ENCODE measurements at regions not wholly inside any gene's neighbourhood (a gene's known extent, or its start where the extent isn't known, plus 50 kb on each side); places are given as distances from the start of the nearest gene placed in this dataset.
A peak's percentile ranks its signal among the peaks of the same experiment; 100 is the strongest.

GRCh38 chr10:29841724-29842649 is 207.2 kb upstream of the SVIL start:
- intact Hi-C loops (cut with DNase I; ENCODE audit: low total_unique reads), result no loop called here
- TF ChIP-seq CTCF (IDR thresholded peaks at IDR 0.05) (no peak), POLR2A (IDR thresholded peaks at IDR 0.05) (no peak)
- no peak overlapping the region for H3K4me3 ChIP-seq
- H3K27ac ChIP-seq, result no peak overlapping the region
- H3K4me1 ChIP-seq, result peaks cover 25% of the 10 kb centered on the region
- H3K27me3 ChIP-seq, result no peaks in the 10 kb centered on the region
- WGBS, 2 donors, result 84 to 95% methylated on average over 12 to 16 of the region's 16 CpGs
- no peaks in the 10 kb centered on the region for H3K36me3 ChIP-seq (ENCODE audit: low read depth, missing control alignments)
- no peaks in the 10 kb centered on the region for H3K9me3 ChIP-seq
- no peak for DNase-seq

- peak overlapping the region in 1 of 2 donors; percentile 62 for H3K27ac ChIP-seq
- H3K27me3 ChIP-seq, result no peaks in the 10 kb centered on the region
- DNase-seq, result no peak
- intact Hi-C loops (cut with DNase I; ENCODE audit: low total_unique reads), result no loop called here
- H3K4me1 ChIP-seq, result peaks cover 29% of the 10 kb centered on the region
- WGBS, 2 donors, result 74% methylated on average over 11 of the region's 11 CpGs
- no peaks in the 10 kb centered on the region for H3K9me3 ChIP-seq
- H3K4me3 ChIP-seq, result no peak overlapping the region
- TF ChIP-seq POLR2A (IDR thresholded peaks at IDR 0.05) (no peak), CTCF (IDR thresholded peaks at IDR 0.05) (no peak)
- H3K36me3 ChIP-seq (ENCODE audit: low read depth, missing control alignments), result no peaks in the 10 kb centered on the region
These were observed 205.9 kb upstream of the SVIL start for GRCh38 chr10:29840516-29841276.

- intact Hi-C loops (cut with DNase I; ENCODE audit: low total_unique reads), result no loop called here
- no peak for TF ChIP-seq POLR2A (IDR thresholded peaks at IDR 0.05)
- TF ChIP-seq CTCF (IDR thresholded peaks at IDR 0.05), result no peak
- 82 to 90% methylated on average over 6 to 9 of the region's 9 CpGs for WGBS, 2 donors
These were observed 205.2 kb upstream of the SVIL start for GRCh38 chr10:29839826-29840515.

GRCh38 chr10:29838539-29838938 is 203.8 kb upstream of the SVIL start:
- intact Hi-C loops (cut with DNase I; ENCODE audit: low total_unique reads), result no loop called here
- no peak overlapping the region for H3K4me3 ChIP-seq
- 35 to 56% methylated on average over 1 to 5 of the region's 5 CpGs for WGBS, 2 donors
- H3K9me3 ChIP-seq, result no peaks in the 10 kb centered on the region
- DNase-seq, result peak; percentile 83
- no peaks in the 10 kb centered on the region for H3K36me3 ChIP-seq (ENCODE audit: low read depth, missing control alignments)
- H3K27ac ChIP-seq, result peak overlapping the region; percentile 59 to 62
- TF ChIP-seq CTCF (IDR thresholded peaks at IDR 0.05) (no peak), POLR2A (IDR thresholded peaks at IDR 0.05) (no peak)
- H3K27me3 ChIP-seq, result no peaks in the 10 kb centered on the region
- H3K4me1 ChIP-seq, result peaks cover 29% of the 10 kb centered on the region

More at GRCh38 chr10:29839826-29840515, 205.2 kb upstream of the SVIL start:
- Histone ChIP-seq H3K4me3 (no peak overlapping the region), H3K4me1 (peaks cover 29% of the 10 kb centered on the region), H3K36me3 (ENCODE audit: low read depth, missing control alignments) (no peaks in the 10 kb centered on the region), H3K27ac (peak overlapping the region in 1 of 2 donors; percentile 62), H3K27me3 (no peaks in the 10 kb centered on the region), H3K9me3 (no peaks in the 10 kb centered on the region)
- DNase-seq, result no peak
